CD14-positive monocyte (primary cell): ENCODE measurements at regions not wholly inside any gene's neighbourhood (a gene's known extent, or its start where the extent isn't known, plus 50 kb on each side); places are given as distances from the start of the nearest gene placed in this dataset.

Experiments
- DNase-seq, 3 donors: peaks; one replicate each; pipeline ENCODE4 v3.0.0-alpha.2; 2011 to 2022
- H2AFZ ChIP-seq: 2 replicates; pipeline ENCODE4 v1.6.0; 2012; ENCODE audit warnings: mild to moderate bottlenecking, low read depth, low read length, inconsistent platforms; ENCODE audit not compliant: insufficient read depth, poor library complexity, severe bottlenecking
- H3K27ac ChIP-seq, 2 donors: 1 replicate in 1 of 2; 2 replicates in 1 of 2; pipeline ENCODE4 v1.5.1; 2012 to 2013; ENCODE audit warnings: low read length in 2 of 2, control low read depth in 1 of 2, inconsistent platforms in 1 of 2, low read depth in 1 of 2, mild to moderate bottlenecking in 1 of 2
- H3K27me3 ChIP-seq, 2 donors: one replicate each; pipeline versions ENCODE4 v1.6.0 to v1.6.1; 2011 to 2013; ENCODE audit warnings: low read length in 2 of 2; ENCODE audit not compliant: control insufficient read depth in 2 of 2, insufficient read depth in 2 of 2
- H3K36me3 ChIP-seq, 2 donors: replicated peaks in 1 of 2; 1 replicate in 1 of 2; 2 replicates in 1 of 2; pipeline versions ENCODE4 v1.5.1 to v1.6.1; 2012 to 2013; ENCODE audit warnings: low read length in 2 of 2, control low read depth in 1 of 2, inconsistent platforms in 1 of 2, mild to moderate bottlenecking in 1 of 2; ENCODE audit not compliant: insufficient read depth in 2 of 2, control insufficient read depth in 1 of 2
- H3K4me1 ChIP-seq, 2 donors: 1 replicate in 1 of 2; 2 replicates in 1 of 2; pipeline versions ENCODE4 v1.5.1 to v1.6.1; 2012 to 2013; ENCODE audit warnings: low read length in 2 of 2, control low read depth in 1 of 2, inconsistent platforms in 1 of 2, mild to moderate bottlenecking in 1 of 2, moderate library complexity in 1 of 2; ENCODE audit not compliant: insufficient read depth in 2 of 2, control insufficient read depth in 1 of 2
- H3K4me2 ChIP-seq: replicated peaks from 2 replicates; pipeline ENCODE3; 2012; ENCODE audit warnings: low read length, moderate library complexity, mild to moderate bottlenecking; ENCODE audit not compliant: poor library complexity, severe bottlenecking; ENCODE audit errors: extremely low read depth
- H3K4me3 ChIP-seq, 3 experiments: fragments of 200-600 bp in 1 of 3; sonication (generic) in 1 of 3; replicated peaks in 1 of 3; 1 replicate in 2 of 3; 2 replicates in 1 of 3; pipeline ENCODE4 v1.5.1; 2011 to 2013; ENCODE audit warnings: low read length in 3 of 3, mild to moderate bottlenecking in 3 of 3, control low read depth in 2 of 3, low read depth in 2 of 3, inconsistent platforms in 1 of 3, moderate library complexity in 1 of 3
- H3K79me2 ChIP-seq: 2 replicates; pipeline ENCODE4 v1.6.0; 2012; ENCODE audit warnings: mild to moderate bottlenecking, control low read depth, inconsistent platforms, low read length, moderate library complexity; ENCODE audit not compliant: insufficient read depth
- H3K9ac ChIP-seq: 2 replicates; pipeline ENCODE4 v1.6.0; 2017; ENCODE audit warnings: low read length, mild to moderate bottlenecking; ENCODE audit not compliant: insufficient read depth, poor library complexity, severe bottlenecking
- H3K9me3 ChIP-seq, 2 donors: replicated peaks in 1 of 2; 1 replicate in 1 of 2; 2 replicates in 1 of 2; pipeline versions ENCODE4 v1.5.1 to v1.6.1; 2012 to 2013; ENCODE audit warnings: low read length in 2 of 2, control low read depth in 1 of 2; ENCODE audit not compliant: control insufficient read depth in 1 of 2, insufficient read depth in 1 of 2
- H4K20me1 ChIP-seq: 2 replicates; pipeline ENCODE4 v1.6.0; 2012; ENCODE audit warnings: mild to moderate bottlenecking, low read length, control low read depth, moderate library complexity; ENCODE audit not compliant: insufficient read depth
- H3K27ac Mint-ChIP-seq, 7 donors: one replicate each; pipeline ENCODE4 v1.8.0; 2020; ENCODE audit warnings: mild to moderate bottlenecking in 7 of 7, mixed read lengths in 7 of 7, moderate library complexity in 6 of 7, inconsistent platforms in 2 of 7
- H3K27me3 Mint-ChIP-seq, 3 donors: one replicate each; pipeline ENCODE4 v1.8.0; 2021 to 2022; ENCODE audit warnings: low read depth in 3 of 3, mild to moderate bottlenecking in 3 of 3, mixed read lengths in 3 of 3, moderate library complexity in 3 of 3, inconsistent platforms in 1 of 3
- H3K36me3 Mint-ChIP-seq, 2 donors: one replicate each; pipeline ENCODE4 v1.8.0; 2020; ENCODE audit warnings: mixed read lengths in 2 of 2, inconsistent platforms in 1 of 2, mild to moderate bottlenecking in 1 of 2
- H3K4me1 Mint-ChIP-seq: one replicate; pipeline ENCODE4 v1.8.0; 2020; ENCODE audit warnings: mild to moderate bottlenecking, mixed read lengths
- H3K4me3 Mint-ChIP-seq, 2 donors: one replicate each; pipeline ENCODE4 v1.8.0; 2020; ENCODE audit warnings: mild to moderate bottlenecking in 2 of 2, mixed read lengths in 2 of 2, moderate library complexity in 1 of 2
- H3K9me3 Mint-ChIP-seq, 7 donors: one replicate each; pipeline ENCODE4 v1.8.0; 2020 to 2022; ENCODE audit warnings: mixed read lengths in 7 of 7, mild to moderate bottlenecking in 6 of 7, moderate library complexity in 6 of 7, inconsistent platforms in 2 of 7
- WGBS: methylation state at CpG from one replicate; pipeline ENCODE4 v1.1.5; 2013; ENCODE audit warnings: missing lambda C conversion rate; ENCODE audit not compliant: insufficient coverage; 5-methylcytosine and 5-hydroxymethylcytosine counted together
- intact Hi-C, 2 donors: fragments of 100-400 bp; cut with micrococcal nuclease; formaldehyde crosslinking; loops; one replicate each; pipeline versions ENCODE4 v1.15.0 to v1.15.1; 2023
- TF ChIP-seq, protein P1 (sequence below): fragments of 200-600 bp; IDR thresholded peaks from one replicate; pipeline ENCODE4 v1.8.0; 2022; ENCODE audit warnings: antibody characterized with exemption, mild to moderate bottlenecking

DNA sequence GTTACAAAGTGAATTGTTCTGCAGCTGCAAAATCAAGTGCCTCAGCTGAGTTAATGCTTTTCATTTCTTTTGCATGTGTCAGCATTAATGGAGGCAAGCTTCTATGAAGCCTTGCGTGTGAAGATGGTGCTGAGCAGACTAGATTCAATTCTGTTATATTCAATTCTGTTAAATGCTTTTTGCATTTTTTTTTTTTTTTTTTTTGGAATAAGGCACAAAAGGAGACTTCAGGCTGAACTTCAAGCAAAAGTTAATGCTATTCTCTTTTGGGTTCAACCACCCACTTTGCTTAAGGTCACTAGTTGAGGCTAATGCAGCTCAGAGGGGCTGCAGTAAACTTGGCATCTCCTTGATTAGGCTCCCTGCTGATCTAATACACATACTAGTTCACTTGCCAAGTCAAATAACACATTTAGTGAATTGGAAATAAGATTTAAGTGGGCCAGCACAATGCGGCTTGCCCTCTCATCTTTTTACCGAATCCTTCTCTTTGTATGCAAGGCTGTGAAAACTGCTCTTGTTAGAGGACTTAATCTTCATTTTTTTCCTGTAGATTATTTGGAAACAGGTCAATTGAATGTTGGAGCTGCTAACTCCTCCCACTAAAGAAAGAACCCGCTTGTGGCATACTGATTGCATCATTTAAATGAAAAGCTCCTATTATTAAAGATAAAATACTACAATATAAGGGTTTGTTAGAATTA is 1020.2 kb downstream of the NR2F1-AS1 start:
- Mint-ChIP-seq H3K4me3 (no peak overlapping the region), H3K4me1 (no peaks in the 10 kb centered on the region), H3K27ac (no peak overlapping the region), H3K9me3 (peaks cover 0 to 3% (median 0%) of the 10 kb centered on the region in 7 donors), H3K36me3 (no peaks in the 10 kb centered on the region), H3K27me3 (peaks cover 0 to 9% (median 1%) of the 10 kb centered on the region in 3 donors)
- intact Hi-C loops, result no loop called here
- no peak for DNase-seq
- no CpG with 5 or more reads among the region's 4 CpGs for WGBS
- H4K20me1 ChIP-seq, result no peaks in the 10 kb centered on the region
- H3K27me3 ChIP-seq, result peaks cover 0 to 3% of the 10 kb centered on the region in 2 donors
- H3K9me3 ChIP-seq, result no peaks in the 10 kb centered on the region
- H3K4me3 ChIP-seq, result no peak overlapping the region
- no peak overlapping the region for H2AFZ ChIP-seq
- no peak overlapping the region for H3K27ac ChIP-seq
- TF ChIP-seq, protein P1, sequence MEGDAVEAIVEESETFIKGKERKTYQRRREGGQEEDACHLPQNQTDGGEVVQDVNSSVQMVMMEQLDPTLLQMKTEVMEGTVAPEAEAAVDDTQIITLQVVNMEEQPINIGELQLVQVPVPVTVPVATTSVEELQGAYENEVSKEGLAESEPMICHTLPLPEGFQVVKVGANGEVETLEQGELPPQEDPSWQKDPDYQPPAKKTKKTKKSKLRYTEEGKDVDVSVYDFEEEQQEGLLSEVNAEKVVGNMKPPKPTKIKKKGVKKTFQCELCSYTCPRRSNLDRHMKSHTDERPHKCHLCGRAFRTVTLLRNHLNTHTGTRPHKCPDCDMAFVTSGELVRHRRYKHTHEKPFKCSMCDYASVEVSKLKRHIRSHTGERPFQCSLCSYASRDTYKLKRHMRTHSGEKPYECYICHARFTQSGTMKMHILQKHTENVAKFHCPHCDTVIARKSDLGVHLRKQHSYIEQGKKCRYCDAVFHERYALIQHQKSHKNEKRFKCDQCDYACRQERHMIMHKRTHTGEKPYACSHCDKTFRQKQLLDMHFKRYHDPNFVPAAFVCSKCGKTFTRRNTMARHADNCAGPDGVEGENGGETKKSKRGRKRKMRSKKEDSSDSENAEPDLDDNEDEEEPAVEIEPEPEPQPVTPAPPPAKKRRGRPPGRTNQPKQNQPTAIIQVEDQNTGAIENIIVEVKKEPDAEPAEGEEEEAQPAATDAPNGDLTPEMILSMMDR, result no peak
- no peak overlapping the region for H3K4me2 ChIP-seq
- no peak overlapping the region for H3K9ac ChIP-seq
- H3K79me2 ChIP-seq, result no peaks in the 10 kb centered on the region
- no peaks in the 10 kb centered on the region for H3K4me1 ChIP-seq
- H3K36me3 ChIP-seq, result no peaks in the 10 kb centered on the region

- WGBS, result 80% methylated on average over 1 of the region's 3 CpGs
- intact Hi-C loops, result no loop called here
- Histone ChIP-seq H3K27ac (no peak overlapping the region), H4K20me1 (no peaks in the 10 kb centered on the region), H3K4me3 (no peak overlapping the region), H3K4me1 (no peaks in the 10 kb centered on the region), H3K9ac (no peak overlapping the region), H2AFZ (no peak overlapping the region), H3K36me3 (no peaks in the 10 kb centered on the region), H3K79me2 (no peaks in the 10 kb centered on the region), H3K4me2 (no peak overlapping the region), H3K27me3 (peaks cover 0 to 3% of the 10 kb centered on the region in 2 donors), H3K9me3 (no peaks in the 10 kb centered on the region)
- H3K9me3 Mint-ChIP-seq, result peaks cover 0 to 3% (median 0%) of the 10 kb centered on the region in 7 donors
- no peaks in the 10 kb centered on the region for H3K36me3 Mint-ChIP-seq
- no peak for DNase-seq
- TF ChIP-seq, protein P1, result no peak
- no peak overlapping the region for H3K4me3 Mint-ChIP-seq
- no peak overlapping the region for H3K27ac Mint-ChIP-seq
- no peaks in the 10 kb centered on the region for H3K4me1 Mint-ChIP-seq
- peaks cover 0 to 9% (median 1%) of the 10 kb centered on the region in 3 donors for H3K27me3 Mint-ChIP-seq
Observed at GRCh38 chr5:92559781-92560180, 1021.2 kb downstream of the NR2F1-AS1 start.
